Right lobe of liver (tissue), 4 donors: ENCODE measurements at regions not wholly inside any gene's neighbourhood (a gene's known extent, or its start where the extent isn't known, plus 50 kb on each side); places are given as distances from the start of the nearest gene placed in this dataset.

Experiments used
- POLR2A ChIP-seq: fragments of 450-650 bp; IDR thresholded peaks from one replicate; pipeline ENCODE4 v1.6.1; 2017; ENCODE audit warnings: antibody characterized with exemption, mild to moderate bottlenecking
- TF ChIP-seq, protein P1 (sequence below), 4 donors: fragments of 200-600 bp in 3 of 4; fragments of 450-650 bp in 1 of 4; IDR thresholded peaks; one replicate each; pipeline versions ENCODE4 v1.5.1 to v1.8.0; 2016 to 2022; ENCODE audit warnings: antibody characterized with exemption in 4 of 4, mild to moderate bottlenecking in 2 of 4
- donor health status: DM: no; HTN: no; CAD: no.
- donor health status: DM: no; HTN: no; CAD: no.
- donor health status: DM: no; HTN: yes; CAD: no.

- TF ChIP-seq, protein P1, sequence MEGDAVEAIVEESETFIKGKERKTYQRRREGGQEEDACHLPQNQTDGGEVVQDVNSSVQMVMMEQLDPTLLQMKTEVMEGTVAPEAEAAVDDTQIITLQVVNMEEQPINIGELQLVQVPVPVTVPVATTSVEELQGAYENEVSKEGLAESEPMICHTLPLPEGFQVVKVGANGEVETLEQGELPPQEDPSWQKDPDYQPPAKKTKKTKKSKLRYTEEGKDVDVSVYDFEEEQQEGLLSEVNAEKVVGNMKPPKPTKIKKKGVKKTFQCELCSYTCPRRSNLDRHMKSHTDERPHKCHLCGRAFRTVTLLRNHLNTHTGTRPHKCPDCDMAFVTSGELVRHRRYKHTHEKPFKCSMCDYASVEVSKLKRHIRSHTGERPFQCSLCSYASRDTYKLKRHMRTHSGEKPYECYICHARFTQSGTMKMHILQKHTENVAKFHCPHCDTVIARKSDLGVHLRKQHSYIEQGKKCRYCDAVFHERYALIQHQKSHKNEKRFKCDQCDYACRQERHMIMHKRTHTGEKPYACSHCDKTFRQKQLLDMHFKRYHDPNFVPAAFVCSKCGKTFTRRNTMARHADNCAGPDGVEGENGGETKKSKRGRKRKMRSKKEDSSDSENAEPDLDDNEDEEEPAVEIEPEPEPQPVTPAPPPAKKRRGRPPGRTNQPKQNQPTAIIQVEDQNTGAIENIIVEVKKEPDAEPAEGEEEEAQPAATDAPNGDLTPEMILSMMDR (IDR thresholded peaks at IDR 0.05): no peak
- TF ChIP-seq POLR2A: no peak
These were observed 331.1 kb downstream of the FSIP2 start for GRCh38 chr2:186069676-186070075.
